IMR-90 (cell line): ENCODE measurements at regions not wholly inside any gene's neighbourhood (a gene's known extent, or its start where the extent isn't known, plus 50 kb on each side); places are given as distances from the start of the nearest gene placed in this dataset.

Source experiments
- RAD21 ChIP-seq: IDR thresholded peaks from 2 replicates; pipeline ENCODE4 v1.6.1; 2012; ENCODE audit warnings: low read length, improper control_type of control experiment
- RFX5 ChIP-seq: IDR thresholded peaks from 2 replicates; pipeline ENCODE4 v1.8.0; 2012; ENCODE audit warnings: low read depth, mild to moderate bottlenecking, low read length, moderate library complexity
- TF ChIP-seq, protein P1 (sequence below): conservative IDR thresholded peaks from 2 replicates; pipeline ENCODE4 v1.5.1; 2012; ENCODE audit warnings: mild to moderate bottlenecking, low read depth, low read length, improper control_type of control experiment

DNA sequence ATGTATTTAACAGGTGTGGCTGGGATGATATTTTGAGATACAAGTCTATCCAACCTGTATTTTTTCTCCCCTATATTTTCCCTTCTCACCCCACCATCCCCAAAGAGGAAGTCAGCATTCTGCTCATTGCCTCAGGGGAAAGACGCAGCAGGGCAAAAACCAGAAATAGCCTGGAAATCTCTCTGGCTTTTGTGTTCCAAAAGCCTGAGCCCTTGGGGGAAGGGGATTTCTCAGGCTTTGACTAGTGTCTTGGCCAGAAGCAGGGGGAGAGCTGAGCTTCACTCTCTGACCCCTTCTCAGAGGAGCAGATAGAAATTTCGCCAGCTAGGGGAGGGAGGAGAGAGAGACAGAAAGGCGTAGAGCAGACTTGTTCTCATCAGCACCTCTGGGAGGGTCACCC, 244.7 kb downstream of the RRAGC start:
- TF ChIP-seq RAD21 (no peak), RFX5 (no peak)
- TF ChIP-seq, protein P1, sequence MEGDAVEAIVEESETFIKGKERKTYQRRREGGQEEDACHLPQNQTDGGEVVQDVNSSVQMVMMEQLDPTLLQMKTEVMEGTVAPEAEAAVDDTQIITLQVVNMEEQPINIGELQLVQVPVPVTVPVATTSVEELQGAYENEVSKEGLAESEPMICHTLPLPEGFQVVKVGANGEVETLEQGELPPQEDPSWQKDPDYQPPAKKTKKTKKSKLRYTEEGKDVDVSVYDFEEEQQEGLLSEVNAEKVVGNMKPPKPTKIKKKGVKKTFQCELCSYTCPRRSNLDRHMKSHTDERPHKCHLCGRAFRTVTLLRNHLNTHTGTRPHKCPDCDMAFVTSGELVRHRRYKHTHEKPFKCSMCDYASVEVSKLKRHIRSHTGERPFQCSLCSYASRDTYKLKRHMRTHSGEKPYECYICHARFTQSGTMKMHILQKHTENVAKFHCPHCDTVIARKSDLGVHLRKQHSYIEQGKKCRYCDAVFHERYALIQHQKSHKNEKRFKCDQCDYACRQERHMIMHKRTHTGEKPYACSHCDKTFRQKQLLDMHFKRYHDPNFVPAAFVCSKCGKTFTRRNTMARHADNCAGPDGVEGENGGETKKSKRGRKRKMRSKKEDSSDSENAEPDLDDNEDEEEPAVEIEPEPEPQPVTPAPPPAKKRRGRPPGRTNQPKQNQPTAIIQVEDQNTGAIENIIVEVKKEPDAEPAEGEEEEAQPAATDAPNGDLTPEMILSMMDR, result no peak
